B cell (primary cell): ENCODE measurements at regions not wholly inside any gene's neighbourhood (a gene's known extent, or its start where the extent isn't known, plus 50 kb on each side); places are given as distances from the start of the nearest gene placed in this dataset.

Source experiments
- ATAC-seq: fragments of 200-7000 bp; cut with Tn5 transposase; one replicate; pipeline ENCODE4 v1.10.0; 2021; ENCODE audit warnings: low read depth, mild to moderate bottlenecking, moderate number of reproducible peaks, moderate library complexity
- CTCF ChIA-PET: fragments of 350-600 bp; sonication (Branson Sonifier 250); formaldehyde crosslinking; loops from one replicate; lab custom pipeline; 2021; ENCODE audit warnings: antibody characterized with exemption, inconsistent platforms; lab: Charles Lee
- POLR2A ChIA-PET: fragments of 350-600 bp; sonication (Branson Sonifier 250); formaldehyde crosslinking; loops from one replicate; lab custom pipeline; 2021; ENCODE audit warnings: antibody characterized with exemption; lab: Charles Lee
- DNase-seq: peaks from one replicate; pipeline ENCODE4 v3.0.0; 2013
- H2AFZ ChIP-seq: 2 replicates; pipeline ENCODE4 v1.6.1; 2012; ENCODE audit warnings: mild to moderate bottlenecking, low read depth, low read length; ENCODE audit not compliant: insufficient read depth, poor library complexity, severe bottlenecking
- H3K27ac ChIP-seq, 2 donors: 1 replicate in 1 of 2; 2 replicates in 1 of 2; pipeline ENCODE4 v1.5.1; 2012 to 2013; ENCODE audit warnings: low read length in 2 of 2, mild to moderate bottlenecking in 2 of 2, moderate library complexity in 1 of 2
- H3K27me3 ChIP-seq, 4 experiments: fragments of 200-600 bp in 1 of 4; sonication (generic) in 1 of 4; replicated peaks in 1 of 4; 1 replicate in 2 of 4; 2 replicates in 2 of 4; pipeline versions ENCODE4 v1.6.1 to v1.7.0; 2013 to 2016; ENCODE audit warnings: low read length in 3 of 4, mild to moderate bottlenecking in 2 of 4, mixed read lengths in 1 of 4, moderate library complexity in 1 of 4; ENCODE audit not compliant: insufficient read depth in 4 of 4, control insufficient read depth in 3 of 4; ENCODE audit errors: control extremely low read depth in 1 of 4
- H3K36me3 ChIP-seq, 2 experiments: replicated peaks in 1 of 2; 1 replicate in 1 of 2; 2 replicates in 1 of 2; pipeline versions ENCODE4 v1.6.1 to v1.7.1; 2013; ENCODE audit warnings: low read length in 1 of 2; ENCODE audit not compliant: insufficient read depth in 2 of 2, control insufficient read depth in 1 of 2; ENCODE audit errors: control extremely low read depth in 1 of 2, extremely low read depth in 1 of 2
- H3K4me1 ChIP-seq, 2 donors: fragments of 200-600 bp in 1 of 2; sonication (generic) in 1 of 2; 1 replicate in 1 of 2; 2 replicates in 1 of 2; pipeline versions ENCODE4 v1.5.1 to v1.6.1; 2013 to 2017; ENCODE audit warnings: low read length in 2 of 2; ENCODE audit not compliant: control insufficient read depth in 2 of 2, insufficient read depth in 2 of 2
- H3K4me2 ChIP-seq: replicated peaks from 2 replicates; pipeline ENCODE3; 2012; ENCODE audit warnings: mild to moderate bottlenecking, low read depth, low read length; ENCODE audit not compliant: poor library complexity, severe bottlenecking
- H3K4me3 ChIP-seq, 5 experiments: fragments of 200-600 bp in 1 of 5; sonication (generic) in 1 of 5; 1 replicate in 3 of 5; 2 replicates in 2 of 5; pipeline versions ENCODE4 v1.5.1 to v1.7.0; 2011 to 2016; ENCODE audit warnings: low read length in 4 of 5, mild to moderate bottlenecking in 4 of 5, low read depth in 2 of 5, control low read depth in 1 of 5, moderate library complexity in 1 of 5; ENCODE audit not compliant: insufficient read depth in 1 of 5; ENCODE audit errors: control extremely low read depth in 1 of 5, extremely low read depth in 1 of 5
- H3K79me2 ChIP-seq: fragments of 200-600 bp; sonication (generic); one replicate; pipeline ENCODE4 v1.6.0; 2016; ENCODE audit warnings: low read length; ENCODE audit not compliant: control insufficient read depth, insufficient read depth
- H3K9ac ChIP-seq: fragments of 200-600 bp; sonication (generic); 2 replicates; pipeline ENCODE4 v1.6.1; 2017; ENCODE audit warnings: mild to moderate bottlenecking, low read length, moderate library complexity
- H3K9me3 ChIP-seq, 3 donors: one replicate each; pipeline versions ENCODE4 v1.6.1 to v1.7.1; 2013; ENCODE audit warnings: low read length in 2 of 3; ENCODE audit not compliant: control insufficient read depth in 2 of 3, insufficient read depth in 1 of 3; ENCODE audit errors: control extremely low read depth in 1 of 3
- H4K20me1 ChIP-seq: 2 replicates; pipeline ENCODE4 v1.6.0; 2012; ENCODE audit warnings: mild to moderate bottlenecking, low read length; ENCODE audit not compliant: insufficient read depth, control insufficient read depth, poor library complexity, severe bottlenecking
- H3K27ac Mint-ChIP-seq: one replicate; pipeline ENCODE4 v1.8.0; 2021; ENCODE audit warnings: mixed read lengths
- H3K27me3 Mint-ChIP-seq: one replicate; pipeline ENCODE4 v1.8.0; 2021; ENCODE audit warnings: mixed read lengths
- H3K4me1 Mint-ChIP-seq: one replicate; pipeline ENCODE4 v1.8.0; 2021; ENCODE audit warnings: mixed read lengths
- H3K4me3 Mint-ChIP-seq: one replicate; pipeline ENCODE4 v1.8.0; 2021; ENCODE audit warnings: mixed read lengths
- H3K9me3 Mint-ChIP-seq: one replicate; pipeline ENCODE4 v1.8.0; 2022; ENCODE audit warnings: mixed read lengths; ENCODE audit not compliant: insufficient read depth
- CTCF ChIP-seq: fragments of 200-600 bp; IDR thresholded peaks from one replicate; pipeline ENCODE4 v1.8.0; 2022; ENCODE audit warnings: antibody characterized with exemption, mild to moderate bottlenecking
- EZH2 ChIP-seq: IDR thresholded peaks from 2 replicates; pipeline ENCODE4 v1.6.1; 2012; ENCODE audit warnings: borderline replicate concordance, low read depth, mild to moderate bottlenecking, moderate library complexity, low read length; ENCODE audit not compliant: insufficient read depth, poor library complexity, severe bottlenecking
- WGBS: methylation state at CpG from one replicate; pipeline ENCODE4 v1.1.5; 2013; ENCODE audit warnings: missing lambda C conversion rate; ENCODE audit not compliant: insufficient coverage; 5-methylcytosine and 5-hydroxymethylcytosine counted together
- intact Hi-C: fragments of 100-400 bp; cut with micrococcal nuclease; formaldehyde crosslinking; loops from one replicate; pipeline ENCODE4 v1.10.0; 2022

GRCh38 chr14:101072070-101072469 is 168.5 kb upstream of the RTL1 start:
- DNase-seq, result no peak
- POLR2A ChIA-PET, result no interaction called here
- H3K4me3 Mint-ChIP-seq, result no peak overlapping the region

GRCh38 chr14:101072531-101072930 is 169.0 kb upstream of the RTL1 start:
- Histone ChIP-seq H3K79me2 (no peaks in the 10 kb centered on the region), H3K27me3 (peaks cover 0 to 56% (median 12%) of the 10 kb centered on the region in 4 experiments), H3K36me3 (no peaks in the 10 kb centered on the region), H2AFZ (no peak overlapping the region), H3K9ac (no peak overlapping the region), H4K20me1 (no peaks in the 10 kb centered on the region), H3K4me1 (peaks cover 6 to 17% of the 10 kb centered on the region in 2 donors), H3K27ac (no peak overlapping the region), H3K4me2 (no peak overlapping the region), H3K9me3 (peaks cover 0 to 8% (median 0%) of the 10 kb centered on the region in 3 donors), H3K4me3 (no peak overlapping the region)
- no peak for TF ChIP-seq EZH2
- TF ChIP-seq CTCF, result no peak
- ATAC-seq (no peak), DNase-seq (no peak)
- ChIA-PET POLR2A (no interaction called here), CTCF (no interaction called here)
- Mint-ChIP-seq H3K4me1 (peaks cover 6% of the 10 kb centered on the region), H3K4me3 (no peak overlapping the region), H3K27me3 (peaks cover 48% of the 10 kb centered on the region), H3K27ac (no peak overlapping the region), H3K9me3 (no peaks in the 10 kb centered on the region)
- 46% methylated on average over 8 of the region's 16 CpGs for WGBS
- intact Hi-C loops, result no loop called here

More at GRCh38 chr14:101072070-101072469, 168.5 kb upstream of the RTL1 start:
- Histone ChIP-seq H4K20me1 (no peaks in the 10 kb centered on the region), H2AFZ (no peak overlapping the region), H3K9ac (no peak overlapping the region), H3K9me3 (peaks cover 0 to 9% (median 0%) of the 10 kb centered on the region in 3 donors), H3K36me3 (no peaks in the 10 kb centered on the region), H3K27me3 (peaks cover 0 to 51% (median 9%) of the 10 kb centered on the region in 4 experiments), H3K79me2 (no peaks in the 10 kb centered on the region), H3K4me2 (no peak overlapping the region), H3K4me3 (no peak overlapping the region), H3K27ac (no peak overlapping the region), H3K4me1 (peaks cover 1 to 13% of the 10 kb centered on the region in 2 donors)
- Mint-ChIP-seq H3K27me3 (peaks cover 45% of the 10 kb centered on the region), H3K4me1 (peaks cover 4% of the 10 kb centered on the region), H3K27ac (no peak overlapping the region), H3K9me3 (no peaks in the 10 kb centered on the region)
- 65% methylated on average over 8 of the region's 10 CpGs for WGBS
- intact Hi-C loops, result no loop called here
- no peak for ATAC-seq
- CTCF ChIA-PET, result no interaction called here
- no peak for TF ChIP-seq EZH2
- no peak for TF ChIP-seq CTCF
